ENCODE measurements at regions not wholly inside any gene's neighbourhood (a gene's known extent, or its start where the extent isn't known, plus 50 kb on each side); places are given as distances from the start of the nearest gene placed in this dataset.

GRCh38 chr2:150674283-150674682 lies 186.8 kb upstream of the RND3 start:
- TF ChIP-seq GATA2 (IDR thresholded peaks at IDR 0.05; ENCODE audit: low read depth, low read length) (no peak), GATA3 (IDR thresholded peaks at IDR 0.05; ENCODE audit: low read depth, low read length) (no peak)

Data from SH-SY5Y (cell line).